WERI-Rb-1 (cell line): ENCODE measurements at regions not wholly inside any gene's neighbourhood (a gene's known extent, or its start where the extent isn't known, plus 50 kb on each side); places are given as distances from the start of the nearest gene placed in this dataset.

Source experiments
- DNase-seq: peaks from one replicate; pipeline ENCODE4 v3.0.0-alpha.2; 2020
- H3K27ac ChIP-seq: fragments of 250-450 bp; sonication (Bioruptor Pico); 2 replicates; pipeline ENCODE4 v1.5.1; 2020; ENCODE audit warnings: mild to moderate bottlenecking, moderate library complexity
- H3K27me3 ChIP-seq: fragments of 250-450 bp; sonication (Bioruptor Pico); 2 replicates; pipeline ENCODE4 v1.5.1; 2021; ENCODE audit warnings: mild to moderate bottlenecking, low read depth, moderate library complexity; ENCODE audit not compliant: insufficient read depth, severe bottlenecking
- H3K36me3 ChIP-seq: fragments of 250-450 bp; sonication (Bioruptor Pico); 2 replicates; pipeline ENCODE4 v1.5.1; 2020; ENCODE audit warnings: mild to moderate bottlenecking, moderate library complexity
- H3K4me3 ChIP-seq: 2 replicates; pipeline ENCODE4 v1.5.1; 2011; ENCODE audit warnings: low read depth, mild to moderate bottlenecking, control low read depth, low read length
- H3K9me3 ChIP-seq: fragments of 250-450 bp; sonication (Bioruptor Pico); 2 replicates; pipeline ENCODE4 v1.5.1; 2021; ENCODE audit warnings: mild to moderate bottlenecking, moderate library complexity; ENCODE audit not compliant: severe bottlenecking
- TF ChIP-seq, protein P1 (sequence below): IDR thresholded peaks from 2 replicates; pipeline ENCODE4 v1.5.1; 2011; ENCODE audit warnings: low read depth, mild to moderate bottlenecking, control low read depth, inconsistent platforms, low read length

DNA sequence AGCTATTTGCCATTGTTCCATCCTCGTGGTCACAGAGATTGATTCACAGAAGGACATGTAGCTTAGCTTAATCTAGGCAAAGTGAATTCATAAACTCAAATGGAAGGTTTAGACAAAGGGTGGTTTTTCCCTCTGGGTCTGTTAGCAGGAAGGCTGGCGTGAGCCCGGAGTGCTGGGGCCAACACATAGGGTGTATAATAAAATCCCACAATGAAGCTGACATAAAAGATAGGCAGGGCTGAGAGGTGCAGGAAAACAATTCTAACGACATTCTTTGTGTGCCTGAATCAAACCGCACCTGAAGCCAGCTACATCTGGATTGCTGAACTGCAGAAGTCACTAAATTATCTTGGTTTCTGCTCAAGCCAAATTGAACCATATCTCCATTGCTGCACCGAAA lies 173.9 kb downstream of the MAF start:
- Histone ChIP-seq H3K4me3 (no peak overlapping the region), H3K9me3 (no peaks in the 10 kb centered on the region), H3K36me3 (no peaks in the 10 kb centered on the region), H3K27me3 (peaks cover 71% of the 10 kb centered on the region), H3K27ac (no peak overlapping the region)
- TF ChIP-seq, protein P1, sequence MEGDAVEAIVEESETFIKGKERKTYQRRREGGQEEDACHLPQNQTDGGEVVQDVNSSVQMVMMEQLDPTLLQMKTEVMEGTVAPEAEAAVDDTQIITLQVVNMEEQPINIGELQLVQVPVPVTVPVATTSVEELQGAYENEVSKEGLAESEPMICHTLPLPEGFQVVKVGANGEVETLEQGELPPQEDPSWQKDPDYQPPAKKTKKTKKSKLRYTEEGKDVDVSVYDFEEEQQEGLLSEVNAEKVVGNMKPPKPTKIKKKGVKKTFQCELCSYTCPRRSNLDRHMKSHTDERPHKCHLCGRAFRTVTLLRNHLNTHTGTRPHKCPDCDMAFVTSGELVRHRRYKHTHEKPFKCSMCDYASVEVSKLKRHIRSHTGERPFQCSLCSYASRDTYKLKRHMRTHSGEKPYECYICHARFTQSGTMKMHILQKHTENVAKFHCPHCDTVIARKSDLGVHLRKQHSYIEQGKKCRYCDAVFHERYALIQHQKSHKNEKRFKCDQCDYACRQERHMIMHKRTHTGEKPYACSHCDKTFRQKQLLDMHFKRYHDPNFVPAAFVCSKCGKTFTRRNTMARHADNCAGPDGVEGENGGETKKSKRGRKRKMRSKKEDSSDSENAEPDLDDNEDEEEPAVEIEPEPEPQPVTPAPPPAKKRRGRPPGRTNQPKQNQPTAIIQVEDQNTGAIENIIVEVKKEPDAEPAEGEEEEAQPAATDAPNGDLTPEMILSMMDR: no peak
- no peak for DNase-seq

DNA sequence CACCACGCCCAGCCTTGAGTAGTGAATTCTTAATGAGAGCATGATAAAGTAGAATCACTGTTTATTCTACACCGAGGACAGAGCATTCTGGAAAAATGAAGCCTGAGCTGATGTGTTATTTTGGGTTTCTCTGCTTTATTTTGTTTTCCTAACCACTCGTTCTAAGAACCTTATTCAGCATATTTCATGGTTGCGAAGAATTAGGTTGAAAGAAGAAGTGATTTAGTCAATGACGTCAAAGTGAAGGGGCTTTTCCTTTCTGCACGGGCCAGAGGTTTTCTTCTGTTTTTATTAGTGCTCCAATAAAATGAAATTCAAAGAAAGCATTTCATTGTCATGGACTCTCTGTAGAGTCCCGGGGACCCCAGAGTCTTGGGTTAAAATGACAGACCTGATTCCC lies 178.5 kb downstream of the MAF start:
- no peaks in the 10 kb centered on the region for H3K9me3 ChIP-seq
- no peak for DNase-seq
- no peaks in the 10 kb centered on the region for H3K36me3 ChIP-seq
- no peak overlapping the region for H3K4me3 ChIP-seq
- no peak overlapping the region for H3K27ac ChIP-seq
- TF ChIP-seq, protein P1: no peak
- H3K27me3 ChIP-seq: peaks cover 74% of the 10 kb centered on the region

DNA sequence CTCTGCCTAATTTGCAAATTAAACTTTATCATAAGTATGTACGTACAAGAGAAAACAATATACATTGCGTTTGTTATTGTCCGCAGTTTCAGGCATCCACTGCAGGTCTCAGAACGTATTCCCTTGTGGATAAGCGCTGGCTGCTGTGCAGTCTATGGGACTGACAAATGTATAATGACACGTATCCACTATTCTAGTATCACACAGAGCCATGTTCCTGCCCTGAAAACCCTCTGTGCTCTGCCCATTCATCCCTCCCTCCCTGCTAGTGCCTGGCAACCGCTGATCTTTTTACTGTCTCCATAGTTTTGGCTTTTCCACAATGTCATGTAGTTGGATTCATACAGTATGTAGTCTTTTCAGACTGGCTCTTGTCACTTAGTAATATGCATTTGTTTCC lies 179.4 kb downstream of the MAF start:
- DNase-seq: no peak
- Histone ChIP-seq H3K36me3 (no peaks in the 10 kb centered on the region), H3K4me3 (no peak overlapping the region), H3K27me3 (peaks cover 78% of the 10 kb centered on the region), H3K9me3 (no peaks in the 10 kb centered on the region), H3K27ac (no peak overlapping the region)
- TF ChIP-seq, protein P1: no peak

DNA sequence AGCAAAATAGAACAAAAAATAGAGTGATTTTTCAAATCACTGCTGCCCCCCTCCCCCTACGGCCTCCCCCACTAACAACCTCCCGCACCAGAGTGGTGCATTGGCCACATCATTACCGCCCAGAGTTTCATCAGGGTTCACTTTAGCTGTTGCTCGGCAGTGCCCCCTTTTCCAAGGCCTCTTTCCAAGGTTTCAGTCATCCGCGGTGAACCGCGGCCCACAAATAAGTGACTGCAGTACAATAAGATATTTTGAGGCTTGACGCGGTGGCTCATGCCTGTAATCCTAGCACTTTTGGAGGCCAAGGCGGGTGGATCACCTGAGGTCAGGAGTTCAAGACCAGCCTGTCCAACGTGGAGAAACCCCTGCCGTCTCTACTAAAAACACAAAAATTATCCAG lies 180.0 kb downstream of the MAF start:
- no peaks in the 10 kb centered on the region for H3K9me3 ChIP-seq
- TF ChIP-seq, protein P1: no peak
- no peak for DNase-seq
- peaks cover 82% of the 10 kb centered on the region for H3K27me3 ChIP-seq
- H3K36me3 ChIP-seq: no peaks in the 10 kb centered on the region
- no peak overlapping the region for H3K4me3 ChIP-seq
- H3K27ac ChIP-seq: no peak overlapping the region

DNA sequence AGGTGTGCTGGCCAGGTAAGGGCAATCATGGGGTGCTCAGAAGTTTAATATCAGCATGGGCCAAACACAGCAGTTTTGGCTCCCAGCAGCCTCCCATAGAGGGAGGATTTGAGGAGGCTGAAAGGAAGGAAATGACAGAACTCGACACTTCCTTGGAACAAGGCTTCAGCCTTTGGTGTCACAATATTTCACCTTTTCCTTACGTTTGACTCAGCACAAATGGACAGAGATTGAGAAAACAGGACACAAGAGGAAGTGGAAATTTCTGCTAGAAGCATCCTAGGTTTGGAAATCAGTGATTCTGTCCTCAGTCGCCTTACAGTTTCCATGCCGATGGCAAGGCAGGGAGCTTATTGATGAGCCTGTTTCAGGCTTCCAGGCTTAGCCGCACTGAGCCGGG lies 181.4 kb downstream of the MAF start:
- H3K27ac ChIP-seq: no peak overlapping the region
- no peaks in the 10 kb centered on the region for H3K9me3 ChIP-seq

DNA sequence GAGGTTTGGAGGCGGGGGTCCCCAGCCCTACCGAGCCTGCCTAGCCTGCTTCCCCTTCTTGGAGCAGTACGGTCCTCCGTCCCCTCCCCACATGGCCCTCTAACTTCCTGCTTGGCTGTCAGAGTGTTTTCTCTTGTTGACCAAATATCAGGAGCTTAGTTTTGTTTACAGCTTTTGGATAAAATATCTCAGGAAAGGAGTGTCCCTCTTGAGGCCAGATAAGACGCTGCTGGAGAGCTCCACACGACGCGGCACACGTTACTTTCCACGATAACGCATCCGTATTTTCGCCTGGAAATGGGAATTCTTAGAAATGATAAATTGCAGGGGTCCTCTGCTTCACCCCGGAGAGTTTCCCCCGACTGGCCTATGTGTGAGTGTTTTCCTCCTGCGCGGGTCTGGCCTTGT lies 182.9 kb downstream of the MAF start:
- no peak overlapping the region for H3K27ac ChIP-seq
- no peaks in the 10 kb centered on the region for H3K9me3 ChIP-seq
- DNase-seq: no peak
- TF ChIP-seq, protein P1: no peak
- H3K27me3 ChIP-seq: peaks cover 75% of the 10 kb centered on the region
- H3K36me3 ChIP-seq: no peaks in the 10 kb centered on the region
- no peak overlapping the region for H3K4me3 ChIP-seq

More for the DNA sequence above, 181.4 kb downstream of the MAF start:
- H3K36me3 ChIP-seq: no peaks in the 10 kb centered on the region
- H3K4me3 ChIP-seq: no peak overlapping the region
- no peak for DNase-seq
- TF ChIP-seq, protein P1: no peak
- H3K27me3 ChIP-seq: peaks cover 83% of the 10 kb centered on the region
